IPS-20b (cell line): ENCODE measurements at regions not wholly inside any gene's neighbourhood (a gene's known extent, or its start where the extent isn't known, plus 50 kb on each side); places are given as distances from the start of the nearest gene placed in this dataset.

ENCODE experiments used
- H3K27ac ChIP-seq: one replicate; pipeline ENCODE4 v1.5.1; 2013; ENCODE audit warnings: low read length
- H3K27me3 ChIP-seq: 2 replicates; pipeline ENCODE4 v1.6.1; 2013; ENCODE audit warnings: mild to moderate bottlenecking, low read length, inconsistent platforms; ENCODE audit not compliant: insufficient read depth
- H3K36me3 ChIP-seq: 2 replicates; pipeline ENCODE4 v1.6.1; 2013; ENCODE audit warnings: low read depth, mild to moderate bottlenecking, inconsistent platforms, low read length, moderate library complexity; ENCODE audit not compliant: insufficient read depth
- H3K4me1 ChIP-seq: 2 replicates; pipeline ENCODE4 v1.6.1; 2013; ENCODE audit warnings: mild to moderate bottlenecking, control low read depth, inconsistent platforms, low read length, moderate library complexity; ENCODE audit not compliant: insufficient read depth
- H3K4me3 ChIP-seq: 2 replicates; pipeline ENCODE4 v1.5.1; 2013; ENCODE audit warnings: mild to moderate bottlenecking, low read length, inconsistent platforms
- H3K9ac ChIP-seq: 2 replicates; pipeline ENCODE4 v1.6.1; 2013; ENCODE audit warnings: low read depth, mild to moderate bottlenecking, inconsistent platforms, low read length, moderate library complexity
- H3K9me3 ChIP-seq: 2 replicates; pipeline ENCODE4 v1.6.1; 2013; ENCODE audit warnings: mild to moderate bottlenecking, low read depth, low read length, inconsistent platforms; ENCODE audit not compliant: insufficient read depth

- H3K4me1 ChIP-seq: peaks cover under 1% of the 10 kb centered on the region; the same call in 1 of the 2 replicates
- H3K27me3 ChIP-seq: no peaks in the 10 kb centered on the region
- no peak overlapping the region for H3K27ac ChIP-seq
- no peak overlapping the region for H3K4me3 ChIP-seq
- H3K9me3 ChIP-seq: no peaks in the 10 kb centered on the region
- no peak overlapping the region for H3K9ac ChIP-seq
- no peaks in the 10 kb centered on the region for H3K36me3 ChIP-seq
These were observed 268.0 kb downstream of the MYCN start for GRCh38 chr2:16208241-16208797.

GRCh38 chr2:16207611-16208010 is 267.3 kb downstream of the MYCN start:
- H3K36me3 ChIP-seq: no peaks in the 10 kb centered on the region
- H3K4me1 ChIP-seq: peaks cover 2% of the 10 kb centered on the region; the same call in 1 of the 2 replicates
- no peak overlapping the region for H3K4me3 ChIP-seq
- H3K9ac ChIP-seq: no peak overlapping the region
- no peaks in the 10 kb centered on the region for H3K9me3 ChIP-seq
- H3K27me3 ChIP-seq: no peaks in the 10 kb centered on the region
- no peak overlapping the region for H3K27ac ChIP-seq

GRCh38 chr2:16207151-16207550 is 266.8 kb downstream of the MYCN start:
- no peak overlapping the region for H3K9ac ChIP-seq
- H3K4me1 ChIP-seq: peaks cover 2% of the 10 kb centered on the region; the same call in 1 of the 2 replicates
- H3K27me3 ChIP-seq: no peaks in the 10 kb centered on the region
- H3K36me3 ChIP-seq: no peaks in the 10 kb centered on the region
- H3K4me3 ChIP-seq: no peak overlapping the region
- no peaks in the 10 kb centered on the region for H3K9me3 ChIP-seq
- no peak overlapping the region for H3K27ac ChIP-seq

- Histone ChIP-seq H3K9me3 (no peaks in the 10 kb centered on the region), H3K27me3 (no peaks in the 10 kb centered on the region), H3K9ac (no peak overlapping the region), H3K36me3 (no peaks in the 10 kb centered on the region), H3K4me3 (no peak overlapping the region), H3K27ac (no peak overlapping the region), H3K4me1 (peaks cover 2% of the 10 kb centered on the region; the same call in 1 of the 2 replicates)
These were observed 266.0 kb downstream of the MYCN start for GRCh38 chr2:16206191-16206944.

- Histone ChIP-seq H3K9me3 (no peaks in the 10 kb centered on the region), H3K27ac (no peak overlapping the region)
These were observed 265.3 kb downstream of the MYCN start for GRCh38 chr2:16205631-16206030.

GRCh38 chr2:16204886-16205620 is 264.7 kb downstream of the MYCN start:
- Histone ChIP-seq H3K9me3 (no peaks in the 10 kb centered on the region), H3K9ac (no peak overlapping the region), H3K27ac (no peak overlapping the region), H3K4me1 (peaks cover 2% of the 10 kb centered on the region; the same call in 1 of the 2 replicates), H3K27me3 (no peaks in the 10 kb centered on the region), H3K36me3 (no peaks in the 10 kb centered on the region), H3K4me3 (no peak overlapping the region)

More at GRCh38 chr2:16205631-16206030, 265.3 kb downstream of the MYCN start:
- Histone ChIP-seq H3K4me3 (no peak overlapping the region), H3K27me3 (no peaks in the 10 kb centered on the region), H3K4me1 (peaks cover 2% of the 10 kb centered on the region; the same call in 1 of the 2 replicates), H3K36me3 (no peaks in the 10 kb centered on the region), H3K9ac (no peak overlapping the region)

GRCh38 chr2:16204251-16204650 is 263.9 kb downstream of the MYCN start:
- Histone ChIP-seq H3K4me3 (no peak overlapping the region), H3K9me3 (no peaks in the 10 kb centered on the region), H3K9ac (no peak overlapping the region), H3K27ac (no peak overlapping the region), H3K27me3 (no peaks in the 10 kb centered on the region), H3K36me3 (no peaks in the 10 kb centered on the region), H3K4me1 (peaks cover 2% of the 10 kb centered on the region; the same call in 1 of the 2 replicates)

- Histone ChIP-seq H3K4me1 (peaks cover 2% of the 10 kb centered on the region; the same call in 1 of the 2 replicates), H3K27ac (no peak overlapping the region), H3K36me3 (no peaks in the 10 kb centered on the region), H3K27me3 (no peaks in the 10 kb centered on the region), H3K4me3 (no peak overlapping the region), H3K9ac (no peak overlapping the region), H3K9me3 (no peaks in the 10 kb centered on the region)
These were observed 263.3 kb downstream of the MYCN start for GRCh38 chr2:16203691-16204090.

GRCh38 chr2:16203069-16203468 is 262.7 kb downstream of the MYCN start:
- Histone ChIP-seq H3K9me3 (no peaks in the 10 kb centered on the region), H3K9ac (no peak overlapping the region), H3K4me3 (no peak overlapping the region), H3K4me1 (peaks cover 2% of the 10 kb centered on the region; the same call in 1 of the 2 replicates), H3K27ac (no peak overlapping the region), H3K27me3 (no peaks in the 10 kb centered on the region), H3K36me3 (no peaks in the 10 kb centered on the region)

GRCh38 chr2:16202266-16203020 is 262.1 kb downstream of the MYCN start:
- H3K9me3 ChIP-seq: no peaks in the 10 kb centered on the region
- H3K4me1 ChIP-seq: peaks cover 2% of the 10 kb centered on the region; the same call in 1 of the 2 replicates
- no peak overlapping the region for H3K4me3 ChIP-seq
- no peaks in the 10 kb centered on the region for H3K36me3 ChIP-seq
- H3K9ac ChIP-seq: no peak overlapping the region
- no peak overlapping the region for H3K27ac ChIP-seq
- no peaks in the 10 kb centered on the region for H3K27me3 ChIP-seq

- Histone ChIP-seq H3K4me3 (no peak overlapping the region), H3K36me3 (no peaks in the 10 kb centered on the region), H3K27ac (no peak overlapping the region), H3K9ac (no peak overlapping the region), H3K27me3 (no peaks in the 10 kb centered on the region), H3K9me3 (no peaks in the 10 kb centered on the region), H3K4me1 (peaks cover 2% of the 10 kb centered on the region; the same call in 1 of the 2 replicates)
These were observed 261.5 kb downstream of the MYCN start for GRCh38 chr2:16201848-16202247.
